Transverse colon (tissue), 4 donors: ENCODE measurements at regions not wholly inside any gene's neighbourhood (a gene's known extent, or its start where the extent isn't known, plus 50 kb on each side); places are given as distances from the start of the nearest gene placed in this dataset.

Experiments used
- EP300 ChIP-seq: sonication (generic); formaldehyde crosslinking; IDR thresholded peaks from one replicate; pipeline ENCODE4 v1.6.1; 2017; ENCODE audit warnings: antibody characterized with exemption, low read depth
- POLR2A ChIP-seq: fragments of 450-650 bp; IDR thresholded peaks from one replicate; pipeline ENCODE4 v1.6.1; 2016; ENCODE audit warnings: antibody characterized with exemption, mild to moderate bottlenecking, moderate library complexity
- POLR2AphosphoS5 ChIP-seq, 3 donors: sonication (generic); formaldehyde crosslinking; IDR thresholded peaks; one replicate each; pipeline ENCODE4 v1.6.1; 2016; ENCODE audit warnings: antibody characterized with exemption in 3 of 3
- TF ChIP-seq, protein P1 (sequence below), 5 experiments: fragments of 200-600 bp in 3 of 5; fragments of 450-650 bp in 2 of 5; sonication (generic) in 3 of 5; IDR thresholded peaks; 1 replicate in 2 of 5; 2 replicates in 3 of 5; pipeline ENCODE4 v1.5.1; 2016 to 2017; ENCODE audit warnings: antibody characterized with exemption in 5 of 5, inconsistent platforms in 3 of 5, mild to moderate bottlenecking in 2 of 5, moderate library complexity in 1 of 5

DNA sequence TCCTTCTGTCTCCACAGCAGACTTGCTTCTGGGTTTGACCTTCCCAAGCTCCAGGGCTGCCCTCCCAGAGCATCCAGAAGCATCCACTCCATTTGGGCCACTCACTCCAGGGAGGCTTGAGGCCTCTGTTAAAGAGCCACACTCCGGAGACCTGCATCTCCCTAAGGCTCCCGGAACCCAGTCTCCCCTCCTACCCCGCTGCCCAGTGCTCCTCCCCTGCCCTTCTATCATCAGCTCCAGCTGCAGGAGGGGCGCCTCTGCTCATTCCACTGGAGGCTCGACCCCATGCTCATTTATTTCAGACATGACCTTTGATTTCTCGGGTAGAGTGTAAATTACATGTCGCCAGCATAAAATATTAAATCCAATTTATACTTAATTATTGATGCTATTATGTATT, 142.5 kb downstream of the SYF2 start:
- no peak for TF ChIP-seq POLR2A
- TF ChIP-seq, protein P1, sequence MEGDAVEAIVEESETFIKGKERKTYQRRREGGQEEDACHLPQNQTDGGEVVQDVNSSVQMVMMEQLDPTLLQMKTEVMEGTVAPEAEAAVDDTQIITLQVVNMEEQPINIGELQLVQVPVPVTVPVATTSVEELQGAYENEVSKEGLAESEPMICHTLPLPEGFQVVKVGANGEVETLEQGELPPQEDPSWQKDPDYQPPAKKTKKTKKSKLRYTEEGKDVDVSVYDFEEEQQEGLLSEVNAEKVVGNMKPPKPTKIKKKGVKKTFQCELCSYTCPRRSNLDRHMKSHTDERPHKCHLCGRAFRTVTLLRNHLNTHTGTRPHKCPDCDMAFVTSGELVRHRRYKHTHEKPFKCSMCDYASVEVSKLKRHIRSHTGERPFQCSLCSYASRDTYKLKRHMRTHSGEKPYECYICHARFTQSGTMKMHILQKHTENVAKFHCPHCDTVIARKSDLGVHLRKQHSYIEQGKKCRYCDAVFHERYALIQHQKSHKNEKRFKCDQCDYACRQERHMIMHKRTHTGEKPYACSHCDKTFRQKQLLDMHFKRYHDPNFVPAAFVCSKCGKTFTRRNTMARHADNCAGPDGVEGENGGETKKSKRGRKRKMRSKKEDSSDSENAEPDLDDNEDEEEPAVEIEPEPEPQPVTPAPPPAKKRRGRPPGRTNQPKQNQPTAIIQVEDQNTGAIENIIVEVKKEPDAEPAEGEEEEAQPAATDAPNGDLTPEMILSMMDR (IDR thresholded peaks at IDR 0.05) = no peak
- TF ChIP-seq POLR2AphosphoS5 (IDR thresholded peaks at IDR 0.05) = no peak
- TF ChIP-seq EP300 = no peak
